H1 (cell line): ENCODE measurements at regions not wholly inside any gene's neighbourhood (a gene's known extent, or its start where the extent isn't known, plus 50 kb on each side); places are given as distances from the start of the nearest gene placed in this dataset.

ENCODE experiments used
- KDM4A ChIP-seq: IDR thresholded peaks from one replicate; pipeline ENCODE4 v1.7.1; 2012; ENCODE audit warnings: low read depth, mild to moderate bottlenecking, moderate library complexity, low read length, inconsistent platforms; ENCODE audit not compliant: severe bottlenecking
- MAFK ChIP-seq: IDR thresholded peaks from 2 replicates; pipeline ENCODE4 v1.6.1; 2012; ENCODE audit warnings: low read depth, mild to moderate bottlenecking, improper control_type of control experiment, low read length
- RAD21 ChIP-seq, 2 experiments: IDR thresholded peaks in 1 of 2; conservative IDR thresholded peaks in 1 of 2; 2 replicates each; pipeline ENCODE4 v1.6.1; 2011; ENCODE audit warnings: low read depth in 2 of 2, low read length in 2 of 2, improper control_type of control experiment in 1 of 2, inconsistent platforms in 1 of 2, mild to moderate bottlenecking in 1 of 2, moderate library complexity in 1 of 2
- TAF7 ChIP-seq: optimal IDR thresholded peaks from 2 replicates; pipeline ENCODE3; 2011; ENCODE audit warnings: low read depth, mild to moderate bottlenecking, inconsistent platforms, low read length, moderate library complexity, borderline replicate concordance

DNA sequence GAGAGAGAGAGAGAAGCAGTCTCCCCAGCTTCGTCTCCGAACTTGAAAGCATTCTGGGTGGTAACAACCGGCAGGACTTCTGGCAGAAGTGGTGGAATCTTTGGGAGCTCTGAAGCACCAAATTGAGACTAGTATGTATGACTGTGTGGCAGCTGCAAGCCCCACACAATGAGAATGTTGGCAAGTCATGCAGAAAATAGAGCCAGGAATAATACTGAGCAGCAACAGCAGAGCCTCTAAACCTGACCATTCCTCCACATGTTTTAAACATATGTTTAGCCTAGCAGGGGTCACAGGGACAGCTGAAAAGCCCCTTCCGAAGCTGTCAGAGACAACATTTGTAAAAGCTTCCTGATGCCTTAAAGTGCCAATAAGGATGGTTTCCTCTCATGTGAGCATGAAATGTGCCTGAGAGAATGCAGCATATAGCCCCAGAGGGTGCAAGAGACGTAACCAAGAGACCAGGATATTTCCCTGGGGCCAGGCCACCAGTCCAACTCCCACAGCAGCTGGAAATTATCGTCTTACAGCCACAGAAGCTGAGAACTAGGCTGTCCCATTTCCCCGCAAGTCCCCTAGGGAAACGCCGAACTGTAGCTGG, 178.6 kb upstream of the CCDC54 start (continued):
- TF ChIP-seq RAD21 (IDR thresholded peaks at IDR 0.05 in 1 of 2, conservative IDR thresholded peaks at IDR 0.05 in 1 of 2; ENCODE audit: low read depth in 2 of 2, low read length in 2 of 2) (no peak), KDM4A (no peak), TAF7 (no peak), MAFK (no peak)
